Muscle layer of duodenum (tissue), 2 donors: ENCODE measurements at regions not wholly inside any gene's neighbourhood (a gene's known extent, or its start where the extent isn't known, plus 50 kb on each side); places are given as distances from the start of the nearest gene placed in this dataset.
A peak's percentile ranks its signal among the peaks of the same experiment; 100 is the strongest.

ENCODE experiments used
- H3K27ac ChIP-seq: one replicate; pipeline ENCODE4 v1.7.0; 2013; ENCODE audit warnings: mild to moderate bottlenecking, low read length
- H3K27me3 ChIP-seq: one replicate; pipeline ENCODE4 v1.7.0; 2013; ENCODE audit warnings: low read depth, mild to moderate bottlenecking, control low read depth, low read length
- H3K36me3 ChIP-seq, 2 donors: one replicate each; pipeline ENCODE4 v1.7.0; 2013; ENCODE audit warnings: low read length in 2 of 2, control low read depth in 1 of 2, mild to moderate bottlenecking in 1 of 2; ENCODE audit not compliant: insufficient read depth in 2 of 2, control insufficient read depth in 1 of 2
- H3K4me1 ChIP-seq, 2 donors: one replicate each; pipeline ENCODE4 v1.7.0; 2013; ENCODE audit warnings: low read length in 2 of 2, mild to moderate bottlenecking in 2 of 2, control low read depth in 1 of 2, moderate library complexity in 1 of 2; ENCODE audit not compliant: insufficient read depth in 2 of 2, control insufficient read depth in 1 of 2
- H3K4me3 ChIP-seq, 2 donors: one replicate each; pipeline ENCODE4 v1.7.0; 2013; ENCODE audit warnings: low read length in 2 of 2, low read depth in 1 of 2, mild to moderate bottlenecking in 1 of 2
- H3K9me3 ChIP-seq, 2 donors: one replicate each; pipeline ENCODE4 v1.7.0; 2013; ENCODE audit warnings: low read length in 2 of 2, control low read depth in 1 of 2, mild to moderate bottlenecking in 1 of 2; ENCODE audit not compliant: control insufficient read depth in 1 of 2
- donor health status: healthy.

DNA sequence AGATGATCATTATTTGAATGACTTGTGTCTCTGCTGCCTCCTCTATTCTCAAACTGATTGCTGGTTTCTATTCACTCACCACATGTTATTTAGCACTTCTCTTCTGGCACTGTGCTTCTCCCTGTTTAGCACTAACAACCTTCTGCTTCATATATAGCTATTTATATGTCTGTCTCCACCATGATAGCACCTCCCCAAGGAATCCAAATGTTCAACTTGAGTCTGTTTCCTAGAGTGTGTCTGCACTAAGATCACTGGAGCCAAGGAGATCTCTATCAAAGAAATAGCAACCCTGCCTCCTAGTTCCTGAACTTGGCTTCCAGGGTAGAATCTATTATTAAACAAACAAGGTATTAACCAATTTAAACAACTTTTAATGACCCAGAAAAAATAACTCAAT is 104.5 kb downstream of the CYP26A1 start:
- Histone ChIP-seq H3K36me3 (no peaks in the 10 kb centered on the region), H3K4me3 (no peak overlapping the region), H3K4me1 (no peaks in the 10 kb centered on the region), H3K27ac (no peak overlapping the region), H3K9me3 (no peaks in the 10 kb centered on the region), H3K27me3 (no peaks in the 10 kb centered on the region)

GRCh38 chr10:93180482-93180931 is 106.8 kb downstream of the CYP26A1 start:
- no peaks in the 10 kb centered on the region for H3K36me3 ChIP-seq
- H3K4me3 ChIP-seq = no peak overlapping the region
- no peaks in the 10 kb centered on the region for H3K27me3 ChIP-seq
- no peaks in the 10 kb centered on the region for H3K9me3 ChIP-seq
- H3K27ac ChIP-seq = no peak overlapping the region
- H3K4me1 ChIP-seq = no peaks in the 10 kb centered on the region

DNA sequence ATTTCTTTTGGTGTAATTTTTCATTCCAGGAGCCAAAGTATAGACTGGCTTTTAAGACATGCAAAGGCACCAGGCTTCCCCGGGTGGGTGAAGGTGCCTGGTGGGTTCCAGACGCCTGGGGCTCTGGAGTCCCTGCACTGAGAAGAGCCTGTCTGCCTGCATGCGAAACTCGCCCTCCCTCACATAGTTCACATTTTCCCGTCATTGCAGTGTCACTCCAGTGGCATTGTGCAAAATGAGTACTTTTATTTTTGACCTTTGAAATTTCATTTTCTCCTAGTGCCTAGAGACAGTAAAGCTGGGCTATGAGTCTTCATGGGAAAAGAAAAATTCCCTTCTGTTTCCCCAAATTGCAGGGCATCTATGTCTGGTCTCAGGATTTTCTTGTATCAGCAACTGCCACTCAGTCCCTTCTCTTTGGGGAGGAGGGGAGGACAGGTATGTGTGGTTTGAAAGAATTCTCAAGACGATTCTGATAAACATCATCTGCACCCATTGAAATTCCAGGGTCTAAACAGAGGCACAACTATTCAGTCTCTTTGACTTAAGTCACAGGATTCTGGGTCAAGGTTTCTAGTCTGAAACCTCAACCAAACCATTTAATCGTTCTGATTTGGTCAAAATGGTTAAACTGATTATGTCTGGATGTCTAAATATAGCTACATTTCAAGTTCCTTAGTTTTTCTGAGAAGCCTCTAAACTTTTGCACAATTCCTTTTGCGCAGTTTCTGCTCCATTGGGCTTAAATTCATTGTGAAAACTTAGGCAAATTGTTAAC is 107.8 kb downstream of the CYP26A1 start:
- Histone ChIP-seq H3K9me3 (no peaks in the 10 kb centered on the region), H3K36me3 (no peaks in the 10 kb centered on the region), H3K27me3 (no peaks in the 10 kb centered on the region), H3K4me1 (no peaks in the 10 kb centered on the region), H3K27ac (no peak overlapping the region), H3K4me3 (no peak overlapping the region)

DNA sequence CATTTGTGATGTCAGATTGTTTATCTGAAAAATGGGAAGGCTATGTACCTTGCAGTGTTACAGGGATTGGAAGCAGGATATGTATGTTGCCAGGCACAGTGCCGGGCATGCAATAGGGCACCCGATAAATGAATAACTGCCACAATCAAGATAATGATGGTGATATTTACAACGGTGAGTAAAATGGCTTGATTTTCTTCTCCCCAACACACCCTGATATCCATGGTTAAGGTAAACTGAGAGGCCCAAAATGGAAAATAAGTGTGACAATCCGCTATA is 108.3 kb downstream of the CYP26A1 start:
- H3K4me1 ChIP-seq = no peaks in the 10 kb centered on the region
- H3K27me3 ChIP-seq = no peaks in the 10 kb centered on the region
- H3K27ac ChIP-seq = no peak overlapping the region
- H3K4me3 ChIP-seq = no peak overlapping the region
- no peaks in the 10 kb centered on the region for H3K36me3 ChIP-seq
- H3K9me3 ChIP-seq = no peaks in the 10 kb centered on the region

GRCh38 chr10:93182790-93183189 is 109.1 kb downstream of the CYP26A1 start:
- H3K36me3 ChIP-seq = no peaks in the 10 kb centered on the region
- no peaks in the 10 kb centered on the region for H3K9me3 ChIP-seq
- no peaks in the 10 kb centered on the region for H3K4me1 ChIP-seq
- H3K27me3 ChIP-seq = no peaks in the 10 kb centered on the region
- no peak overlapping the region for H3K27ac ChIP-seq
- H3K4me3 ChIP-seq = no peak overlapping the region

DNA sequence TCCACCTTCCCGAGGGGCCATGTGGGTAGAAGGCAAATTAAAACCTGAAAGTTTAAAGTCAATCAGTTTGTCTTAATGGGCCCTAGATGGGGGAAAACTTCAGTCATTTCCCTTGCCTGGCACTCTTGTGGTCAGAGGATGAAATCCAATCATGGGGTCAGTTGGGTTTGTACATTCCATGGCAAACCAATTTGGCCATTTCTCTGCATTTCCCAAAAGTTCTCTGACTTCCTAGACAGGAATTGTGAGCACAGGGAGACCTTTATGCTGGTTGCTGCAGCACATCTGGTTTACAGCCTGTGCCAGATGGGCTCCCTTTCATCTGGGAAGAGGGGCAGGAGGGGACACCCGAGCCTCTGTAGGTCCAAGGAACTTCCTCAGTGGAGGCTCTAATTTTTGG is 113.0 kb downstream of the CYP26A1 start:
- Histone ChIP-seq H3K27ac (no peak overlapping the region), H3K4me3 (no peak overlapping the region), H3K4me1 (no peaks in the 10 kb centered on the region), H3K36me3 (no peaks in the 10 kb centered on the region), H3K9me3 (no peaks in the 10 kb centered on the region), H3K27me3 (no peaks in the 10 kb centered on the region)

GRCh38 chr10:93189944-93190343 is 116.3 kb downstream of the CYP26A1 start:
- Histone ChIP-seq H3K4me1 (no peaks in the 10 kb centered on the region), H3K36me3 (no peaks in the 10 kb centered on the region), H3K9me3 (no peaks in the 10 kb centered on the region), H3K4me3 (no peak overlapping the region), H3K27me3 (peaks cover 5% of the 10 kb centered on the region), H3K27ac (no peak overlapping the region)

DNA sequence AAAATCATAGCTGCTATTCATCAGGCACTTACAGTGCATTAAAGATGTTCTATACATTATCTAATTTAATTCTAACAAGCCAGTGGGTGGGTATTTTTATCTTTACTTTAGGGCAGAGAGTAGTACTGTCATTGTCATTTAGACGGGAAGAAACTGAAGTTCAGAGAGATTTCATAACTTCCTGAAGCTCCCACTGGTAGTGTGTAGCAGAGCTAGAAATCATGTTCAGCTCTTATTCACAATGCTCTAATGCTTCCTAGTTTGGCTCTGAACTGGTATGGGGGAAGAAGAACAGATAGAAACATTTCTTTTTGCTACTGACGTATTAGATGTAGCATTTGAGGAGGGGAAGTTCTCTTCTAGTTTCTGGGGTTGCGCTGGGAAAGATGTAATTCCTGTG is 116.7 kb downstream of the CYP26A1 start:
- Histone ChIP-seq H3K9me3 (no peaks in the 10 kb centered on the region), H3K27me3 (peaks cover 5% of the 10 kb centered on the region), H3K4me1 (no peaks in the 10 kb centered on the region), H3K27ac (no peak overlapping the region), H3K4me3 (no peak overlapping the region), H3K36me3 (no peaks in the 10 kb centered on the region)

DNA sequence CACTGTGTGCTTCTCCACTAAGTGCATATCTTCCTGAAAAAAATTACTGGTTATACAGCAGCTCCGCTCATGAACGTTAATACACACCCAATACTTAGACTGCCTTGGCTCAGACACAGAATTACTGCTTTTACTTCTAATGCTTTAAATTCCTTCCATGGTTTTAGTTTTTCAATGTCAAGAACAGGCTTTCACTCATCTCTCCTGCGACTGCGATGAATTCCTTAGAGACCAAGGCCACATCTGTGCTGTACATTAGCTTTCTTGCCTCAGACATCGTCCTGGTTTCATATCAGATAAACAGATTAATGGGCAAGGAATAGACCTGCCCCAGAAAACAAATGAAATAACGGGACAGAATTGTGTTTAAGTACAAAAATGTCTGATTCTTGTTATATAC is 120.2 kb downstream of the CYP26A1 start:
- Histone ChIP-seq H3K4me3 (no peak overlapping the region), H3K9me3 (no peaks in the 10 kb centered on the region), H3K4me1 (peaks cover 6% of the 10 kb centered on the region in 2 donors), H3K27ac (no peak overlapping the region), H3K36me3 (no peaks in the 10 kb centered on the region), H3K27me3 (peaks cover 5% of the 10 kb centered on the region)

- Histone ChIP-seq H3K27ac (no peak overlapping the region), H3K36me3 (no peaks in the 10 kb centered on the region), H3K27me3 (peaks cover under 1% of the 10 kb centered on the region), H3K4me1 (peaks cover 6% of the 10 kb centered on the region in 2 donors), H3K9me3 (no peaks in the 10 kb centered on the region), H3K4me3 (peak overlapping the region; percentile 43 to 58)
Measured at GRCh38 chr10:93198401-93199131, 124.9 kb downstream of the CYP26A1 start.

GRCh38 chr10:93199191-93199751 is 125.6 kb downstream of the CYP26A1 start:
- Histone ChIP-seq H3K4me3 (peak overlapping the region; percentile 43 to 58), H3K27me3 (no peaks in the 10 kb centered on the region), H3K4me1 (peaks cover 6% of the 10 kb centered on the region in 2 donors), H3K36me3 (no peaks in the 10 kb centered on the region), H3K9me3 (no peaks in the 10 kb centered on the region), H3K27ac (peak overlapping the region; percentile 37)
